Sciatic nerve (tissue), 2 donors: ENCODE measurements at regions not wholly inside any gene's neighbourhood (a gene's known extent, or its start where the extent isn't known, plus 50 kb on each side); places are given as distances from the start of the nearest gene placed in this dataset.
"Not testable (repeated sequence)": the region's sequence is repeated elsewhere in the genome, so short reads cannot be mapped to it uniquely, and the experiment has no call there.

ENCODE experiments used
- ATAC-seq: fragments of 200-7000 bp; cut with Tn5 transposase; one replicate; pipeline ENCODE4 v1.9.1; 2020; ENCODE audit warnings: mild to moderate bottlenecking, moderate library complexity
- DNase-seq: peaks from one replicate; pipeline ENCODE4 v3.0.0-alpha.2; 2020; ENCODE audit warnings: low spot score
- intact Hi-C: fragments of 100-400 bp; cut with DNase I; formaldehyde crosslinking; loops from one replicate; pipeline ENCODE4 v1.14.2; 2022
- donor health status: DM: no; HTN: no; CAD: no.
- donor health status: DM: no; HTN: no; CAD: no.

GRCh38 chr7:153627323-153627722 lies 424.9 kb upstream of the DPP6 start:
- intact Hi-C loops: no loop called here
- ATAC-seq: no peak
- no peak for DNase-seq

- DNase-seq (no peak), ATAC-seq (no peak)
- intact Hi-C loops: no loop called here
Measured at GRCh38 chr7:153628406-153628805, 423.8 kb upstream of the DPP6 start.

GRCh38 chr7:153628825-153629224 lies 423.4 kb upstream of the DPP6 start:
- no peak for DNase-seq
- ATAC-seq: no peak
- intact Hi-C loops: no loop called here

- ATAC-seq (no peak), DNase-seq (no peak)
- intact Hi-C loops: no loop called here
Measured at GRCh38 chr7:153638821-153639435, 413.3 kb upstream of the DPP6 start.

- intact Hi-C loops: no loop called here
- DNase-seq (no peak), ATAC-seq (no peak)
Measured at GRCh38 chr7:153640586-153640985, 411.6 kb upstream of the DPP6 start.

GRCh38 chr7:153641199-153641598 lies 411.0 kb upstream of the DPP6 start:
- ATAC-seq (no peak), DNase-seq (no peak)
- intact Hi-C loops: no loop called here

GRCh38 chr7:153642989-153643388 lies 409.2 kb upstream of the DPP6 start:
- DNase-seq: no peak
- intact Hi-C loops: no loop called here
- no peak for ATAC-seq

- intact Hi-C loops: no loop called here
- DNase-seq (no peak), ATAC-seq (no peak)
Measured at GRCh38 chr7:153657182-153657800, 394.9 kb upstream of the DPP6 start.

- DNase-seq: no peak
- intact Hi-C loops: no loop called here
- ATAC-seq: peak; percentile 70
Measured at GRCh38 chr7:153675131-153675530, 377.1 kb upstream of the DPP6 start.

- intact Hi-C loops: no loop called here
- ATAC-seq (no peak), DNase-seq (no peak)
Measured at GRCh38 chr7:153682628-153683027, 369.6 kb upstream of the DPP6 start.

- DNase-seq: no peak
- ATAC-seq: no peak
- intact Hi-C loops: no loop called here
Measured at GRCh38 chr7:153696242-153696641, 356.0 kb upstream of the DPP6 start.

- intact Hi-C loops: no loop called here
- DNase-seq (no peak), ATAC-seq (no peak)
Measured at GRCh38 chr7:153698046-153698445, 354.2 kb upstream of the DPP6 start.

GRCh38 chr7:153701678-153702077 lies 350.5 kb upstream of the DPP6 start:
- intact Hi-C loops: no loop called here
- DNase-seq: no peak
- ATAC-seq: no peak

GRCh38 chr7:153723892-153724291 lies 328.3 kb upstream of the DPP6 start:
- intact Hi-C loops, DNase-seq, ATAC-seq: not testable (repeated sequence)

GRCh38 chr7:153731504-153731903 lies 320.7 kb upstream of the DPP6 start:
- intact Hi-C loops, DNase-seq, ATAC-seq: not testable (repeated sequence)

GRCh38 chr7:153743434-153743833 lies 308.8 kb upstream of the DPP6 start:
- ATAC-seq, DNase-seq, intact Hi-C loops: not testable (repeated sequence)

GRCh38 chr7:153747969-153748368 lies 304.2 kb upstream of the DPP6 start:
- DNase-seq, intact Hi-C loops: not testable (repeated sequence)
- ATAC-seq: peak; percentile 84

- intact Hi-C loops: not testable (repeated sequence)
Measured at GRCh38 chr7:153748885-153749284, 303.3 kb upstream of the DPP6 start.

GRCh38 chr7:153765869-153766268 lies 286.3 kb upstream of the DPP6 start:
- ATAC-seq, intact Hi-C loops, DNase-seq: not testable (repeated sequence)

More at GRCh38 chr7:153748885-153749284, 303.3 kb upstream of the DPP6 start:
- DNase-seq: not testable (repeated sequence)
- ATAC-seq: peak; percentile 39

- DNase-seq, intact Hi-C loops: not testable (repeated sequence)
Measured at GRCh38 chr7:153766926-153767325, 285.3 kb upstream of the DPP6 start.

GRCh38 chr7:153772966-153773365 lies 279.2 kb upstream of the DPP6 start:
- ATAC-seq (no peak), DNase-seq (no peak)
- intact Hi-C loops: no loop called here

More at GRCh38 chr7:153766926-153767325, 285.3 kb upstream of the DPP6 start:
- not testable (repeated sequence) for ATAC-seq
